DND-41 (cell line): ENCODE measurements at regions not wholly inside any gene's neighbourhood (a gene's known extent, or its start where the extent isn't known, plus 50 kb on each side); places are given as distances from the start of the nearest gene placed in this dataset.

ENCODE experiments used
- ATAC-seq: fragments of 200-7000 bp; cut with Tn5 transposase; 3 replicates; pipeline ENCODE4 v1.9.1; 2021; ENCODE audit warnings: low read depth; ENCODE audit not compliant: insufficient read depth
- DNase-seq: peaks from one replicate; pipeline ENCODE4 v3.0.0-alpha.2; 2020
- H2AFZ ChIP-seq: 2 replicates; pipeline ENCODE4 v1.6.0; 2012; ENCODE audit warnings: low read depth, low read length
- H3K27ac ChIP-seq: 2 replicates; pipeline ENCODE4 v1.5.1; 2012; ENCODE audit warnings: low read length, inconsistent platforms
- H3K27me3 ChIP-seq: fragments of 200-600 bp; sonication (generic); 2 replicates; pipeline ENCODE4 v1.6.0; 2012; ENCODE audit warnings: low read length, mild to moderate bottlenecking, inconsistent platforms; ENCODE audit not compliant: insufficient read depth, poor library complexity
- H3K36me3 ChIP-seq: 2 replicates; pipeline ENCODE4 v1.5.1; 2012; ENCODE audit warnings: low read length, inconsistent platforms; ENCODE audit not compliant: insufficient read depth
- H3K4me1 ChIP-seq: 2 replicates; pipeline ENCODE4 v1.5.1; 2012; ENCODE audit warnings: mild to moderate bottlenecking, low read length; ENCODE audit not compliant: insufficient read depth
- H3K4me2 ChIP-seq: 2 replicates; pipeline ENCODE4 v1.6.0; 2012; ENCODE audit warnings: mild to moderate bottlenecking, moderate library complexity, low read length, inconsistent platforms; ENCODE audit not compliant: insufficient read depth
- H3K4me3 ChIP-seq, 2 experiments: fragments of 200-600 bp in 1 of 2; shearing (Covaris generic) in 1 of 2; 2 replicates each; pipeline ENCODE4 v1.5.1; 2012 to 2016; ENCODE audit warnings: inconsistent platforms in 2 of 2, low read length in 2 of 2, mild to moderate bottlenecking in 2 of 2, low read depth in 1 of 2, moderate library complexity in 1 of 2
- H3K79me2 ChIP-seq: 2 replicates; pipeline ENCODE4 v1.6.0; 2012; ENCODE audit warnings: low read length, inconsistent platforms; ENCODE audit not compliant: insufficient read depth
- H3K9ac ChIP-seq: 2 replicates; pipeline ENCODE4 v1.6.0; 2012; ENCODE audit warnings: low read depth, mild to moderate bottlenecking, inconsistent platforms, low read length, moderate library complexity
- H3K9me3 ChIP-seq: 2 replicates; pipeline ENCODE4 v1.5.1; 2012; ENCODE audit warnings: low read length, moderate library complexity, mild to moderate bottlenecking, inconsistent platforms; ENCODE audit not compliant: insufficient read depth, severe bottlenecking
- H4K20me1 ChIP-seq: 2 replicates; pipeline ENCODE4 v1.6.0; 2012; ENCODE audit warnings: low read length; ENCODE audit not compliant: insufficient read depth
- CTCF ChIP-seq: IDR thresholded peaks from 2 replicates; pipeline ENCODE4 v1.5.1; 2012; ENCODE audit warnings: borderline replicate concordance, low read length, moderate library complexity, mild to moderate bottlenecking; ENCODE audit not compliant: poor library complexity, severe bottlenecking; ENCODE audit errors: extremely low read depth
- EZH2 ChIP-seq: IDR thresholded peaks from 3 replicates; pipeline ENCODE4 v1.6.1; 2012; ENCODE audit warnings: borderline replicate concordance, low read depth, mild to moderate bottlenecking, moderate library complexity, low read length, inconsistent platforms; ENCODE audit not compliant: severe bottlenecking

GRCh38 chr10:36634916-36635315 is 490.5 kb upstream of the ANKRD30A start:
- Histone ChIP-seq H3K27me3 (no peaks in the 10 kb centered on the region), H3K27ac (no peak overlapping the region), H3K79me2 (no peaks in the 10 kb centered on the region), H3K4me2 (no peak overlapping the region), H2AFZ (no peak overlapping the region), H3K36me3 (no peaks in the 10 kb centered on the region), H3K4me1 (no peaks in the 10 kb centered on the region), H3K9ac (no peak overlapping the region), H3K9me3 (no peaks in the 10 kb centered on the region), H3K4me3 (no peak overlapping the region), H4K20me1 (no peaks in the 10 kb centered on the region)
- TF ChIP-seq CTCF = no peak
- no peak for TF ChIP-seq EZH2
- DNase-seq = no peak
- ATAC-seq = no peak

- no peaks in the 10 kb centered on the region for H3K36me3 ChIP-seq
- H3K27ac ChIP-seq = no peak overlapping the region
- no peak overlapping the region for H3K9ac ChIP-seq
- no peaks in the 10 kb centered on the region for H4K20me1 ChIP-seq
- no peak for ATAC-seq
- H3K79me2 ChIP-seq = no peaks in the 10 kb centered on the region
- no peaks in the 10 kb centered on the region for H3K27me3 ChIP-seq
- no peak overlapping the region for H3K4me3 ChIP-seq
- H2AFZ ChIP-seq = no peak overlapping the region
- TF ChIP-seq EZH2 (no peak), CTCF (no peak)
- H3K4me2 ChIP-seq = no peak overlapping the region
- H3K4me1 ChIP-seq = no peaks in the 10 kb centered on the region
- DNase-seq = no peak
- no peaks in the 10 kb centered on the region for H3K9me3 ChIP-seq
Measured at GRCh38 chr10:36630267-36630666, 495.1 kb upstream of the ANKRD30A start.

- no peaks in the 10 kb centered on the region for H3K9me3 ChIP-seq
- H2AFZ ChIP-seq = no peak overlapping the region
- H3K9ac ChIP-seq = no peak overlapping the region
- no peak overlapping the region for H3K27ac ChIP-seq
- H3K4me1 ChIP-seq = no peaks in the 10 kb centered on the region
- H4K20me1 ChIP-seq = no peaks in the 10 kb centered on the region
- H3K36me3 ChIP-seq = no peaks in the 10 kb centered on the region
- no peak for TF ChIP-seq CTCF
- no peak overlapping the region for H3K4me2 ChIP-seq
- no peak overlapping the region for H3K4me3 ChIP-seq
- no peak for DNase-seq
- H3K27me3 ChIP-seq = no peaks in the 10 kb centered on the region
- no peaks in the 10 kb centered on the region for H3K79me2 ChIP-seq
- ATAC-seq = no peak
Measured at GRCh38 chr10:36629476-36629875, 495.9 kb upstream of the ANKRD30A start.

GRCh38 chr10:36624551-36625100 is 500.8 kb upstream of the ANKRD30A start:
- Histone ChIP-seq H3K79me2 (no peaks in the 10 kb centered on the region), H3K4me1 (no peaks in the 10 kb centered on the region), H4K20me1 (no peaks in the 10 kb centered on the region), H3K9me3 (no peaks in the 10 kb centered on the region), H3K36me3 (no peaks in the 10 kb centered on the region), H3K9ac (no peak overlapping the region), H2AFZ (no peak overlapping the region), H3K4me2 (no peak overlapping the region), H3K4me3 (no peak overlapping the region), H3K27ac (no peak overlapping the region), H3K27me3 (no peaks in the 10 kb centered on the region)
- ATAC-seq (no peak), DNase-seq (no peak)
- TF ChIP-seq EZH2 (no peak), CTCF (no peak)
